ENCODE measurements at regions not wholly inside any gene's neighbourhood (a gene's known extent, or its start where the extent isn't known, plus 50 kb on each side); places are given as distances from the start of the nearest gene placed in this dataset.

DNA sequence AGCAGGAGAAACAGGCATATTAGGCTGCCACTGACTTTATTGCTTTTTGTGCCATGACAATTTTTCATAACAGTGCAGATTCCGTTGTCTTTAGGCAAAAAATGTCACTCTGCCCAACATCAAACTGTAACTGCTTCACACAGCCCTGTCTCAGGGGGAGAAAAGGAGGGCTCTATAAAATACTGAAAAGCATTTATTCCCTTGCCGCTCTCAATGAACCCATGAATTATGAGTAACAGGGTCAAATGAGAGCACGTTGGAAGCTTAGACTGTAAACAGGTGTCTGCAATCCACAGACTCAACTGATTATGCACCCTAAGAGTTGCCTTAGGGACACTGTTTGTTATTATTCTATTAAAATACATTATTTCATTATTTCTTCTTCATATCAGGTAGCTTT lies 292.1 kb upstream of the FMN2 start:
- TF ChIP-seq, protein P1, sequence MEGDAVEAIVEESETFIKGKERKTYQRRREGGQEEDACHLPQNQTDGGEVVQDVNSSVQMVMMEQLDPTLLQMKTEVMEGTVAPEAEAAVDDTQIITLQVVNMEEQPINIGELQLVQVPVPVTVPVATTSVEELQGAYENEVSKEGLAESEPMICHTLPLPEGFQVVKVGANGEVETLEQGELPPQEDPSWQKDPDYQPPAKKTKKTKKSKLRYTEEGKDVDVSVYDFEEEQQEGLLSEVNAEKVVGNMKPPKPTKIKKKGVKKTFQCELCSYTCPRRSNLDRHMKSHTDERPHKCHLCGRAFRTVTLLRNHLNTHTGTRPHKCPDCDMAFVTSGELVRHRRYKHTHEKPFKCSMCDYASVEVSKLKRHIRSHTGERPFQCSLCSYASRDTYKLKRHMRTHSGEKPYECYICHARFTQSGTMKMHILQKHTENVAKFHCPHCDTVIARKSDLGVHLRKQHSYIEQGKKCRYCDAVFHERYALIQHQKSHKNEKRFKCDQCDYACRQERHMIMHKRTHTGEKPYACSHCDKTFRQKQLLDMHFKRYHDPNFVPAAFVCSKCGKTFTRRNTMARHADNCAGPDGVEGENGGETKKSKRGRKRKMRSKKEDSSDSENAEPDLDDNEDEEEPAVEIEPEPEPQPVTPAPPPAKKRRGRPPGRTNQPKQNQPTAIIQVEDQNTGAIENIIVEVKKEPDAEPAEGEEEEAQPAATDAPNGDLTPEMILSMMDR (IDR thresholded peaks at IDR 0.05): no peak
- no peak for TF ChIP-seq POLR2A (IDR thresholded peaks at IDR 0.05)
